D721Med (cell line): ENCODE measurements at regions not wholly inside any gene's neighbourhood (a gene's known extent, or its start where the extent isn't known, plus 50 kb on each side); places are given as distances from the start of the nearest gene placed in this dataset.

ENCODE experiments used
- DNase-seq: peaks from one replicate; pipeline ENCODE4 v3.0.0; 2011; ENCODE audit warnings: low spot score; ENCODE audit not compliant: insufficient read length
- FAIRE-seq: peaks from 2 replicates; lab custom pipeline; 2011; peaks lifted over from hg19 to GRCh38; lab: Jason Lieb, UNC
- CTCF ChIP-seq: IDR thresholded peaks from 2 replicates; pipeline ENCODE4 v1.5.1; 2012; ENCODE audit warnings: mild to moderate bottlenecking, control low read depth; ENCODE audit not compliant: insufficient read depth; ENCODE audit errors: missing control alignments

GRCh38 chr15:56804279-56804678 is 71.0 kb upstream of the ZNF280D start:
- DNase-seq (no peak), FAIRE-seq (no peak)
- no peak for TF ChIP-seq CTCF

- no peak for DNase-seq
- no peak for TF ChIP-seq CTCF
- FAIRE-seq, result no peak
These were observed 68.9 kb upstream of the ZNF280D start for GRCh38 chr15:56802161-56802560.

- FAIRE-seq (no peak), DNase-seq (no peak)
- no peak for TF ChIP-seq CTCF
These were observed 65.3 kb upstream of the ZNF280D start for GRCh38 chr15:56798639-56799038.

- TF ChIP-seq CTCF, result no peak
- FAIRE-seq, result no peak
- no peak for DNase-seq
These were observed 64.5 kb upstream of the ZNF280D start for GRCh38 chr15:56797720-56798275.

- DNase-seq (no peak), FAIRE-seq (no peak)
- TF ChIP-seq CTCF, result no peak
These were observed 62.2 kb upstream of the ZNF280D start for GRCh38 chr15:56795502-56795901.

GRCh38 chr15:56794553-56795329 is 61.4 kb upstream of the ZNF280D start:
- TF ChIP-seq CTCF, result no peak
- FAIRE-seq (no peak), DNase-seq (no peak)

GRCh38 chr15:56794165-56794552 is 60.9 kb upstream of the ZNF280D start:
- TF ChIP-seq CTCF, result no peak
- FAIRE-seq (no peak), DNase-seq (no peak)
